DMS79 treated with DMSO at 0.1 percent for 48 hours (cell line): ENCODE measurements at regions not wholly inside any gene's neighbourhood (a gene's known extent, or its start where the extent isn't known, plus 50 kb on each side); places are given as distances from the start of the nearest gene placed in this dataset.
"Not testable (repeated sequence)": the region's sequence is repeated elsewhere in the genome, so short reads cannot be mapped to it uniquely, and the experiment has no call there.

ENCODE experiments used
- DNase-seq: peaks from one replicate; lab custom pipeline; 2025; lab: John Stamatoyannopoulos, UW

- no peak for DNase-seq
Observed at GRCh38 chr9:129317179-129318011, 139.3 kb upstream of the IER5L start.

DNA sequence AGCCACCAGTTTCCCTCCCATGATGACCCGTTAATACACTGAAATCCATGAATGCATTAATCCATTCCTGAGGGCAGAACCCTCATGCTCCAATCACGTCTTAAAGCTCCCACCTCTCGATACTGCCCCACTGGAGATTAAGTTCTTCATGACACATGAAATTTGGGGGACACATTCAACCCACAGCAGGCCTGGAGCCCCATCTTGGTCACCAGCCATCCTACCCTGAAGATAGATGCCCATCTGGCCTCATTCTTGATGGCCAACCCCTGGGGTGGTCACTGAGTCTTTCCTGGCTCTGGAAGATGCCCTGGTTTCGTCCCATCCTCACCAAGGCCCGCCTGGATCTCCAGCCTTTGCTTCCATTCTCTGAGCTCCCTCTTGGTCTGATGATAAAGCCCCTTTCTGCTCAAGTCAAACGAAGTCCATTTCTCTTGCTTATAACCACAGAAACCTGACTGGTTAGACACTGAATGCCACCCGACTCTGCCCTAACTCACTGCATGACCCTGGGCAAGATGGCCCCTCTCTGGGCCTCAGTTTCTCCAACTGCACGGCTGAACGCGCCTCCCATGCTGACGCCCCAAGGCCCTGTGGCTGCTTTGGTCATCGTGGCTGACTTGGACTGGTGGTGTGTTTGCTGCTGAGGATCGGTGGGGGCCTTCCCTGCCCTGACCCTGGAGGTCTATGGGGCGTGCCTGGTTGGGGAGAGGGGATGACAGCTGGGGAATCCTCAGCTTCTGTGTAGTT is 138.4 kb upstream of the IER5L start:
- DNase-seq: no peak

DNA sequence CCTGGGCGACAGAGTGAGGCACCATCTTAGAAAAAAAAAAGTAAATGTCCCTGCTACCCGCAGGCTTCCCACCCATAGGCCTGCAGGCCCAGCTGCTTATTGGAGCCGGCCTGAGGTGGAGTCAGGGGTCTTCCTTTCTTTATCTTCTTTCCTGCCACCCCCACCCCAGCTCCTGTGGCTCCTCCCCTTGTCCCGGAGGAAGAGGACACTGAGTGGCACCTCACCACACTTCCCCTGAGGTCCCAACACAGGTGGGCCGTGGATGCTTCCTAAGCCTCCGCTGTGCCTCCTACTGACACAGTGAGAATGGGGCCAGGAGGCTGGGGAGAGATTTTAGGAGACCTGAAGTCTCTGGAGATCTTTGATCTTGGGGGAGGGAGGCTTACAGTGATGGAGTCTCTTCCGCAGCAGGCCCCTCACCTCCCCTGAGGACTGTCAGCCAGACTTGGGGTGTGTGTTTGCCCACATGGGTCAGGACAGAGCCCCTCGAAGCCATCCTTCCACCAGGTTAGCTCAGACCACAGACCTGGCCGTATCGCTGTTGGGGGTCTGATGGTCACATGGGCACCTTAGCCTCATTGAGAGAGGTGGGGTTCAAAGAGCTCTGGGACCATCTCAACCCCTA is 135.4 kb upstream of the IER5L start:
- no peak for DNase-seq

DNA sequence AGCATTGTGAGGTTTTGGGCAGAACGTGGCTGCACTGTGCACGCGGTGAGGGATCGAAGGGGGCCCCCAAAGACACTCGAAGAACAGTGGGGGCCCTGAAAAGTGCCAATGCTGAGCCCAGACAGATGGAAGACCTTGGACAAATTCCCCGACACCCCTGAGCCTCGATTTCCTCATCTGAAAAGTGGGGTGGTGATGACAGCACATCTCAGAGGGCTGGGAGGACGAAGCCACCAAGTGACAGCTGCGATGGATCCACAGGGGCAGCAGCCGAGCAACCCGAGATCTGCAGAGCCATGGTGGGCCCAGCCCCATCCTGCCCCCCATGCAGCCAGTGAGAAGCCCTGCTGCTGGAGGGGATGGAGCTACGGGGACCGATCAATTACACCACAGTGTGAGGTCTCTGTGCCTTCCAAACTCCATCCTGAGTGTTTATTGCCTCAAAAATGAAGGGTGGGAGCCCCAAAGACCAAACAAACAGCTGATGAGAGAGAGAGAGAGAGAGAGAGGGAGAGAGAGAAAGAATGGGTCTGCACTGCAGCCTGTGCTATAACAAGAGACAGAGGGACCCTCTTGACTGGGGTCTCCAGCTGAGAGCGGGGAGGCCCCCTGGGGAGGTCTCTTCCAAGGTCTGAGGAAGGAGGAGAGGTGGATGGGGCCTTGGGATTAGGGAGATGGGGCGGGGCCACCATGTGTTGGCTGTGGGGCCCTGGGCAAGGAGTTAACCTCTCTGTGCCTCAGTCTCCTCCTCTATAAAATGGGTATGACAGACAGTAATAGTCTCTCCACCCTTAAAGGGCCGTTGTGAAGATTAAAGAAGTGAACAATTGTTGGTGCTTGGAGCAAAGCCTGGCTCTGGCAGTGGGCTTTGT is 134.4 kb upstream of the IER5L start:
- DNase-seq: no peak

- DNase-seq: no peak
Observed at GRCh38 chr9:129311643-129312042, 133.6 kb upstream of the IER5L start.

DNA sequence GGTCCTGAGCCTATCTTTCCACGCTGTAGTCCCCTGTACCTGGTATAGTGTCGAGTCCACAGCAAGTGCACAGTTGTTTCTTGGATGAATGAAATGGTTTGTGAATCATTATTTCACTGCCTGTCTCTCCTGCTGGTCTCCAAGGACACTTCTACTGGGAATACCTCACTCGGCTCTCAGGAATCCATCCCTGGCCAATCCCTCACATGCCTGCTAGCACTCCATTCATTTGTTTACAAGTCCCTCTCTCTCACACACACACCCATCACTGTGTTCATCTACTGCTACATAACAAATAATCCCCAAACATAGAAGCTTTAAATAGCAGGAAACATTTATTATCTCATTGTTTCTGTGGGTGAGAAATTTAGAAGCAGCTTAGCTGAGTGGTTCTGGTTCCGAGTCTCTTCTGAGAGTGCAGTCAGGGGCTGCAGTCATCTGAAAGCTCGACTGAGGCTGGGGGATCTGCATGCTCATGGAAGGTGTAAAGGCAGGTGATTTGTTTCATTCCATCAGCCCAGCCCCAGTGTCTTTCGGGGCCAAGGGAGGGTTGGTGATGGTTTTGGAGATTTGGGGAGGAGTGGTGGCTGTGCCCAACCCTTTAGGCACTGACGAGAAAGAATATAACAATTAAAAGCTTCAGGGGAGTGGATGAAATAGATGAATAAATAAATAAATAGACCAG is 132.7 kb upstream of the IER5L start:
- no peak for DNase-seq

DNA sequence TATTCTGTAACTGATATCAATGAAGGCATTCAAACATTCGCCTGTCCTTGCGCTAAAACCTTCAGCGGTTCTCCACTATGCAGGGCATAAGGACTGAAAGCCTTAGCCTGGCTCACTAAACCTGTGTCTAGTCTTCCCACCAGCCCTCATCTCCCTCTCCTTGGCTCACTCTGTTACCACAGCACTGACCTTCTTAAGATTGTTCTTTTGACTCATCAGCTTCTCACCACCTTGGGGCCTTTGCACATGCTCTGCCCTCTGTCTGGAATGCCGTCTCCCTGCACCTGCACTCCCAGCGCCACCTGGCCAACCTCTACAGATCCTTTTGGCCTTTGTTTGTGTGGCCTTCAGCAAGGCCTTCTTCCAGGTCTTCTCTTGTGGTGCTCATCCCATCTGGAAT is 131.8 kb upstream of the IER5L start:
- DNase-seq: no peak

GRCh38 chr9:129309041-129309430 is 131.0 kb upstream of the IER5L start:
- no peak for DNase-seq

DNA sequence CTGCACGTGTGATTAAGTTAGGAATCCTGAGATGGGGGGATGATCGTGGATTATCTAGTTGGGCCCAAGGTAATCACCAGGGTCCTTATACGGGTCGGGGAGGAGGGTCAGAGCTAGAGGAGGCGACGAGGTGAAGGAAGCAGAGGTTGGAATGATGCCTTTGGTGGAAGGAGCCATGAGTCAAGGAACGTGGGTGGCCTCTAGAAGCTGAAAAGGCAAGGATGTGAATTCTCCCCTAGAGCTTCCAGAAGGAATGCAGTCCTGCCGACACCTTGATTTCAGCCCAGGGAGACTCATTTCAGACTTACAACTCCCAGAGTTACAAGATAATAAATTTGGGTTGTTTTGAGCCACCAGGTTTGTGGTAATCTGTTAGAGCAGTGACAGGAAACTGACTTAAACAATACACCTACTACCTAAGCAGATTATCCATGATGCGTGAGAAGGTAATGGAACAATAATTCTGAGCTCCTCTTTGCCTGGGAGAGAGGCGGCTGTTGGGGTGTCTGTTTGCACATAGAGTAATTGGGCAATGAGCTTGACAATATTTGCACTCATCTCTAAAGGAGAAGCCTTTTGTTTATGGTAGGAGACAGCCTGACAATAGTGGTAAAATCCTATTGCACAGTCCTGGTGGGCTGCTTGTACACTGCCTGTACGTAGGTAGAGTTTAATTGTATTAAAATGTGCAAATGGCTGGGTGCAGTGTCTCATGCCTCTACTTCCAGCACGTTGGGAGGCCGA is 129.3 kb upstream of the IER5L start:
- DNase-seq: no peak

GRCh38 chr9:129306318-129306973 is 128.4 kb upstream of the IER5L start:
- DNase-seq: no peak

GRCh38 chr9:129305246-129305645 is 127.2 kb upstream of the IER5L start:
- no peak for DNase-seq

DNA sequence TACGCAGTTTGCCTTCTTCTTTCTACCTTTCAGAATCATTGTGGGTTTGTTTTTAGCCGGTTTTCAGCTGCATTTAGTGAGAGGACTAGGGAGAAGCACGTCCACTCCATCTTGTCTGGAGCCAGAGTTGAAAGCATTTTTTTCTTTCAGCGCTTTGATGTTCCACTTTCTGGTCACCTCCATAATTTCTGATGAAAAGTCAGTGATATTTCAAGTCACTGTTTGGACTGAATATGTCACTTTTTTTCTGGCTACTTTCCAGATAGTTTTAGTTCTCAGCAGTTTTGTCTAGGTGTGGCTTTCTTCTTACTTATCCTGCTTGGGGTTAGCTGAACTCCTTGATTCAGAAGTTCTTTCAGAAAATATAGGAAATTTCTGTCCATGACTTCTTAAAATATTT is 123.9 kb upstream of the IER5L start:
- DNase-seq: no peak

GRCh38 chr9:129296195-129296594 is 118.1 kb upstream of the IER5L start:
- DNase-seq: not testable (repeated sequence)

DNA sequence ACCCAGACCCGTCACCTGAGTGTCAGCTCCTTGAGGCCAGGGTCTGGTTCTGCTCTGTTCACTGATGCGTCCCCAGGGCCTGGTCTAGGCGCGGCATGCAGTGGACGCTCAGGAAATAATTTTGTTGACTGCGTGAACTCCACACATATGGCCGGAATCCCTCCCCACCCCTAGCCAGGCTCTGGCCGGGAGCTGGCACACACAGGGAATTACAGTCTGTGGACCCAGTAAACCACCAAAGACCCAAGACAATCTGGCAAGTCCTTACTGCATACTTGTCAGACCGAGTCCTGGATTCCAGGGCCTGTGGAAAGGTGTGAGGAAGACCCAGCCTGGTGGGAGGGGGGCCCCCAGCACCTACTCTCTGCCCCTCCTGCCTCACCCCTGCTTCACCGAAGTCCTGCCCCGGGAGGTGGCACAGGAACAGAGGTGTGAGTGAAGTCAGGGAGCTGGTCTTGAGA is 113.0 kb upstream of the IER5L start:
- no peak for DNase-seq

DNA sequence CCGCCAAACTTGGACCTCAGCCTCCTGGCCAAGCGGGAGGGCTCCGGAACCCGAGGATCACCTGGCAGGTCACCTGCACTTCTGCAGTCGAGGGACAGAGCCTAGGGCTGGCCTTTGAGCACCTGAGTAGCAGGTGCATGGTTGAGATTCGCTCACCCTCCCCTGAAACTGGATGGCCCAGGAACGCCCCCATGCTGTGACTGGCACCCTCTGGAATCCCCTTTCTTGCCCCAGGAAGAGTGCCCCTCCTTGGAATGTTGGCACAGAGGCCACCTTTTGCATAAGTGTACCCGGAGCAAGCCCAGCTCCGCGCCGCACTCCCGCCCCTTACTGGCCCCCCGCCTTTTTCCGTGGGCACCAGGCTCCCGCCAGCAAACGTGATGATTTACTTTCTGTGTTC is 112.5 kb upstream of the IER5L start:
- DNase-seq: no peak

DNA sequence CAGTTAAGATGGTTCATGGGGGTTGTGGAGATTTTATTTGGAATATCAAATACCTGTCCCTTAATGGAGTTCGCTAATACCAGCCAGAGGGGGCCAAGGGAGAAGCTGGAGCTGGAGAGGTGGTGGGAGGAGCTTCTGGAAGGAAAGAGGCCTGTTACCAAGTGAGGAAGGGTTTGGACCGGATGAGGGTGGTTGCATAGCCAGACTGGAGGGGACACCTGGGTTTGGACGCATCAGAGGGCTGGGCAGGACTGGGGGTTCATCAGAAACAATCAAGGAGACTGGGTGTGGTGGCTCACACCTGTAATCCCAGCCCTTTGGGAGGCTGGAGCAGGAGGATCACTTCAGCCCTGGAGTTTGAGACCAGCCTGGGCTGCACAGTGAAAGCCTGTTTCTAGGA is 111.8 kb upstream of the IER5L start:
- DNase-seq: no peak

DNA sequence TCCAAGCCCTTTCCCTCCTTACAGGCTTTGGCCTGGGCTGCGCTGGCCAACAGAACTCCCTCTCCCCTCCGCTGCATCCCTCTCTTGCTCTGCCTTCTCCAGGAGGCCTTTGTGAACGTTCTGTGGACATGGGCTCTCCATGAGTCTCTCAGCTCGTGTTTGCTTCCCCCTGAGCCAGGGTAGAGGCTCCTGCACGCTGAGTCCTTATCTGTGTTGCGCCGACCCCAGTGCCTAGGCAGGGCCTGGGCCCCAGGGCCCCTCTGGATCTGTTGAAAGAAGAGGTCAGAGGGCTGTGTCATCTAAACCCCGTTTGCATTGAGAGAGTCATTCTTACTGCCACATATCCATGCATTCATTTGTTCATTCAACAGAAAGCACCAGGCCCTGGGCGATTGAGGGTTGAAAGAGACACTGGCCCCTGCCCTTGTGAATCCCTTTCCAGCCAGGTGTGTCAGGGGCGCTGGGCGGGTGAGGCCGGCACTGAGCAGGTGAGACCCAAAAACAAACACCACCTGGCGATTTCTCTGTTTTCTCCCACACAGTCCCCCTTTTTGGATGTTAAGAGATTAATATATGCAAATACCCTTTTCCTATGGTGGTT is 111.2 kb upstream of the IER5L start:
- no peak for DNase-seq

DNA sequence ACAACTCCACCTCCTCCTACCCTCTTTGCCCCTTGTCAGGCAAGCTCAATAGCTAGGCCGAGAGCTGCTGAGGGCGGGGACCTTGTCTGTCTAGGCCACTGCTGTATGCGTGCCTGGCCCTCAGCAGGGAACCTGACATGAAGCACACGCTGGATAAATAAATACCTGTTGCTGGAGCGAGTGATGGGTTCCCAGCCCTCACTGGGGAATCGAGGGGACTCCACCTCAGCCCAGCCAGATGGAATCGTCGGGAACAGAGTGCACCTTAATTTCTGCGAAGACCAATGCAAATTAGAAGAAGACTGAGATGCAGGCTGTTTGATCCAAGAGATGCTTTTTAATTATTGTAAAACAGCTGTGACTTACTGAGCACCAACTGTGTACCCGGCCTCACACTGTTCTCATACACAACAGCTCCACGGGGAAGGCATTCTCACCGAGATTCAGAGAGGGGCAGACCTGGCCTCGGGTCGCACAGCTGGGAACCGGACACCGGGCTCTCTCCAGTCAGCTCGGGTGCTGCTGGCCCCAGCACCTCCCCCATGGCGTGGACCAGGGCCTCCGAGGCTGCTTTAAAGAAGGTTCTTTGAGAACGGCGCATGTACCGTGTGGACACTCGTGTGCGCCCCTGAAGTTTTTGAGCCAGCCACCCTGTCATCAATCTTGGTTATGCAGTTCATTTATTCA is 109.7 kb upstream of the IER5L start:
- DNase-seq: peak; percentile 27
